HG03460 (cell line): ENCODE measurements at regions not wholly inside any gene's neighbourhood (a gene's known extent, or its start where the extent isn't known, plus 50 kb on each side); places are given as distances from the start of the nearest gene placed in this dataset.
"Not testable (repeated sequence)": the region's sequence is repeated elsewhere in the genome, so short reads cannot be mapped to it uniquely, and the experiment has no call there.

Experiments
- ATAC-seq: cut with Tn5 transposase; IDR thresholded peaks from one replicate; pipeline ENCODE4 v1.9.1; 2021; ENCODE audit not compliant: unreplicated experiment

GRCh38 chr3:8298021-8298954 lies 203.3 kb upstream of the LMCD1 start:
- no peak for ATAC-seq

- no peak for ATAC-seq
Observed at GRCh38 chr3:8301977-8302735, 199.5 kb upstream of the LMCD1 start.

- ATAC-seq, result no peak
Observed at GRCh38 chr3:8303466-8303865, 198.2 kb upstream of the LMCD1 start.

GRCh38 chr3:8305371-8305770 lies 196.3 kb upstream of the LMCD1 start:
- no peak for ATAC-seq

GRCh38 chr3:8307545-8308110 lies 194.0 kb upstream of the LMCD1 start:
- ATAC-seq, result no peak

- no peak for ATAC-seq
Observed at GRCh38 chr3:8311321-8311720, 190.3 kb upstream of the LMCD1 start.

- no peak for ATAC-seq
Observed at GRCh38 chr3:8312685-8313084, 188.9 kb upstream of the LMCD1 start.

- no peak for ATAC-seq
Observed at GRCh38 chr3:8313560-8314267, 187.9 kb upstream of the LMCD1 start.

- ATAC-seq, result not testable (repeated sequence)
Observed at GRCh38 chr3:8315526-8315925, 186.1 kb upstream of the LMCD1 start.

- ATAC-seq, result no peak
Observed at GRCh38 chr3:8317661-8318649, 183.7 kb upstream of the LMCD1 start.

- no peak for ATAC-seq
Observed at GRCh38 chr3:8319935-8320634, 181.5 kb upstream of the LMCD1 start.

GRCh38 chr3:8320711-8321458 lies 180.7 kb upstream of the LMCD1 start:
- ATAC-seq, result no peak

- ATAC-seq, result no peak
Observed at GRCh38 chr3:8324747-8325146, 176.9 kb upstream of the LMCD1 start.

GRCh38 chr3:8325306-8325705 lies 176.3 kb upstream of the LMCD1 start:
- no peak for ATAC-seq

- not testable (repeated sequence) for ATAC-seq
Observed at GRCh38 chr3:8325833-8326232, 175.8 kb upstream of the LMCD1 start.

- ATAC-seq, result no peak
Observed at GRCh38 chr3:8327739-8328138, 173.9 kb upstream of the LMCD1 start.

GRCh38 chr3:8328967-8329366 lies 172.7 kb upstream of the LMCD1 start:
- no peak for ATAC-seq

- no peak for ATAC-seq
Observed at GRCh38 chr3:8329598-8329997, 172.0 kb upstream of the LMCD1 start.

- ATAC-seq, result no peak
Observed at GRCh38 chr3:8336456-8336855, 165.2 kb upstream of the LMCD1 start.
